K562 (cell line): ENCODE measurements at regions not wholly inside any gene's neighbourhood (a gene's known extent, or its start where the extent isn't known, plus 50 kb on each side); places are given as distances from the start of the nearest gene placed in this dataset.
A peak's percentile ranks its signal among the peaks of the same experiment; 100 is the strongest.

Experiments
- ATAC-seq: fragments of 200-7000 bp; cut with Tn5 transposase; 3 replicates; pipeline ENCODE4 v1.9.1; 2020; ENCODE audit warnings: moderate library complexity
- BruUV-seq: library from RNA; stranded (reverse); fragments of 400-500 nt; replicated peaks from 2 replicates; lab custom pipeline; 2021; lab: Mats Ljungman, UMichigan
- CTCF ChIA-PET: fragments of 300-600 bp; formaldehyde crosslinking; extraction: SDS; loops from one replicate; lab custom pipeline; 2021; ENCODE audit warnings: low intra/inter-chr PET ratio; lab: Yijun Ruan, JAX
- POLR2A ChIA-PET: fragments of 300-600, 350-650 bp; sonication (Branson Sonifier 250); formaldehyde crosslinking; extraction: SDS; loops from one replicate; lab custom pipeline; 2021; ENCODE audit warnings: antibody characterized with exemption, inconsistent platforms; lab: Yijun Ruan, JAX
- DNase-seq, 4 experiments: peaks; one replicate each; pipeline versions ENCODE4 v3.0.0 to v3.0.0-alpha.2; 2011 to 2018; ENCODE audit warnings: low spot score in 3 of 4, mixed read lengths in 3 of 4; ENCODE audit errors: extremely low read depth in 1 of 4
- FAIRE-seq: peaks from 2 replicates; lab custom pipeline; 2011; peaks lifted over from hg19 to GRCh38; lab: Jason Lieb, UNC
- H2AFZ ChIP-seq: 2 replicates; pipeline ENCODE4 v1.6.0; 2011; ENCODE audit warnings: low read depth, low read length, control low read depth, inconsistent platforms
- H3K27ac ChIP-seq: fragments of 200-600 bp; 3 replicates; pipeline ENCODE4 v1.8.0; 2011; ENCODE audit warnings: low read depth, mild to moderate bottlenecking, control low read depth, inconsistent platforms, low read length, moderate library complexity, mixed read lengths; ENCODE audit errors: extremely low read depth
- H3K27me3 ChIP-seq, 2 experiments: fragments of 300-600 bp in 1 of 2; 2 replicates in 1 of 2; 3 replicates in 1 of 2; pipeline versions ENCODE4 v1.6.0 to v1.8.0; 2011; ENCODE audit warnings: inconsistent platforms in 2 of 2, low read length in 2 of 2, mild to moderate bottlenecking in 1 of 2, mixed read lengths in 1 of 2, moderate library complexity in 1 of 2; ENCODE audit not compliant: control insufficient read depth in 2 of 2, insufficient read depth in 2 of 2
- H3K36me3 ChIP-seq: fragments of 300-600 bp; 3 replicates; pipeline ENCODE4 v1.8.0; 2011; ENCODE audit warnings: mild to moderate bottlenecking, low read length, inconsistent platforms; ENCODE audit not compliant: control insufficient read depth, insufficient read depth
- H3K4me1 ChIP-seq, 2 experiments: fragments of 200-600 bp in 1 of 2; replicated peaks in 1 of 2; 2 replicates in 1 of 2; 3 replicates in 1 of 2; pipeline versions ENCODE4 v1.5.1 to v1.8.0; 2011; ENCODE audit warnings: inconsistent platforms in 2 of 2, low read length in 2 of 2, mild to moderate bottlenecking in 1 of 2, mixed read lengths in 1 of 2, moderate library complexity in 1 of 2; ENCODE audit not compliant: control insufficient read depth in 2 of 2, insufficient read depth in 2 of 2
- H3K4me2 ChIP-seq: 2 replicates; pipeline ENCODE4 v1.6.1; 2011; ENCODE audit warnings: low read length, control low read depth, inconsistent platforms, mixed read lengths; ENCODE audit not compliant: insufficient read depth
- H3K4me3 ChIP-seq: fragments of 200-600 bp; sonication (generic), shearing (Covaris generic); 2 replicates; pipeline ENCODE4 v1.5.1; 2016; ENCODE audit warnings: control low read depth, inconsistent platforms
- H3K79me2 ChIP-seq: fragments of 200-600 bp; 3 replicates; pipeline ENCODE4 v1.8.0; 2011; ENCODE audit warnings: low read length, inconsistent platforms; ENCODE audit not compliant: control insufficient read depth, insufficient read depth
- H3K9ac ChIP-seq, 2 experiments: 2 replicates each; pipeline versions ENCODE4 v1.6.0 to v1.6.1; 2011; ENCODE audit warnings: low read depth in 2 of 2, low read length in 2 of 2, control low read depth in 1 of 2, inconsistent platforms in 1 of 2, mild to moderate bottlenecking in 1 of 2, mixed read lengths in 1 of 2; ENCODE audit not compliant: insufficient read depth in 1 of 2
- H3K9me1 ChIP-seq: one replicate; pipeline ENCODE4 v1.6.0; 2011; ENCODE audit warnings: inconsistent platforms, mild to moderate bottlenecking, low read length, moderate library complexity; ENCODE audit not compliant: control insufficient read depth, insufficient read depth
- H3K9me3 ChIP-seq: replicated peaks from 2 replicates; pipeline ENCODE4 v1.5.1; 2011; ENCODE audit warnings: low read depth, low read length, inconsistent platforms; ENCODE audit not compliant: control insufficient read depth, insufficient read depth
- H4K20me1 ChIP-seq: replicated peaks from 2 replicates; pipeline ENCODE4 v1.6.1; 2011; ENCODE audit warnings: low read length, inconsistent platforms, mixed read lengths; ENCODE audit not compliant: control insufficient read depth, insufficient read depth
- CBX5 ChIP-seq: IDR thresholded peaks from 2 replicates; pipeline ENCODE4 v1.6.1; 2014; ENCODE audit warnings: low read depth, borderline replicate concordance
- CREB3L1 ChIP-seq: fragments of 450-650 bp; IDR thresholded peaks from 2 replicates; pipeline ENCODE4 v1.6.1; 2014; ENCODE audit warnings: low read depth, mild to moderate bottlenecking, moderate library complexity, borderline replicate concordance
- EWSR1 ChIP-seq: fragments of 450-650 bp; IDR thresholded peaks from 2 replicates; pipeline ENCODE4 v1.6.1; 2018; ENCODE audit warnings: borderline replicate concordance, mild to moderate bottlenecking, low read depth, moderate library complexity; ENCODE audit not compliant: partially characterized antibody
- KAT8 ChIP-seq: fragments of 450-650 bp; IDR thresholded peaks from 2 replicates; pipeline ENCODE4 v1.6.1; 2016; ENCODE audit warnings: low read depth, mild to moderate bottlenecking
- LEF1 ChIP-seq: fragments of 450-650 bp; IDR thresholded peaks from 2 replicates; pipeline ENCODE4 v1.6.1; 2016; ENCODE audit warnings: mild to moderate bottlenecking
- NBN ChIP-seq: fragments of 450-650 bp; IDR thresholded peaks from 2 replicates; pipeline ENCODE4 v1.6.1; 2016; ENCODE audit warnings: low read depth, mild to moderate bottlenecking
- NCOA6 ChIP-seq: fragments of 450-650 bp; IDR thresholded peaks from 2 replicates; pipeline ENCODE4 v1.6.1; 2017; ENCODE audit warnings: mild to moderate bottlenecking
- NFE2 ChIP-seq: IDR thresholded peaks from 2 replicates; pipeline ENCODE4 v1.6.1; 2014; ENCODE audit warnings: antibody characterized with exemption, low read depth
- PPARD ChIP-seq: fragments of 250-450 bp; sonication (Bioruptor Pico); IDR thresholded peaks from 2 replicates; pipeline ENCODE4 v1.8.0; 2022; ENCODE audit warnings: inconsistent platforms, mild to moderate bottlenecking, moderate library complexity
- RAD21 ChIP-seq, 2 experiments: fragments of 250-450 bp in 1 of 2; fragments of 450-650 bp in 1 of 2; sonication (Bioruptor Pico) in 1 of 2; formaldehyde crosslinking in 1 of 2; IDR thresholded peaks in 1 of 2; conservative IDR thresholded peaks in 1 of 2; 2 replicates each; pipeline versions ENCODE4 v1.4.0 to v1.8.0; 2020 to 2022; ENCODE audit warnings: mild to moderate bottlenecking in 2 of 2, moderate library complexity in 1 of 2
- SMAD1 ChIP-seq: fragments of 150-350 bp; IDR thresholded peaks from 2 replicates; pipeline ENCODE4 v1.6.1; 2014; ENCODE audit warnings: low read length, low read depth; ENCODE audit not compliant: partially characterized antibody
- SMAD3 ChIP-seq: fragments of 450-650 bp; formaldehyde crosslinking; conservative IDR thresholded peaks from 2 replicates; pipeline ENCODE4 v1.4.0; 2020; ENCODE audit warnings: mild to moderate bottlenecking
- SUPT5H ChIP-seq: fragments of 450-650 bp; IDR thresholded peaks from 2 replicates; pipeline ENCODE4 v1.6.1; 2016
- XRCC3 ChIP-seq: fragments of 450-650 bp; IDR thresholded peaks from 2 replicates; pipeline ENCODE4 v1.6.1; 2017; ENCODE audit warnings: mild to moderate bottlenecking, moderate library complexity
- ZNF121 ChIP-seq: sonication (generic); formaldehyde crosslinking; conservative IDR thresholded peaks from 2 replicates; pipeline ENCODE4 v1.8.0; 2022; ENCODE audit warnings: missing genetic modification reagents
- ZNF830 ChIP-seq: fragments of 250-450 bp; sonication (Bioruptor Pico); IDR thresholded peaks from 2 replicates; pipeline ENCODE4 v1.5.0; 2021; ENCODE audit warnings: mild to moderate bottlenecking
- ZSCAN29 ChIP-seq: fragments of 450-650 bp; IDR thresholded peaks from 2 replicates; pipeline ENCODE4 v1.6.1; 2017
- WGBS: fragments of 100-300 bp; shearing (Covaris generic); methylation state at CpG from one replicate; pipeline ENCODE4 v1.1.6; 2016; ENCODE audit warnings: low coverage, mixed read lengths; ENCODE audit not compliant: insufficient coverage; ENCODE audit errors: missing lambda C conversion rate; 5-methylcytosine and 5-hydroxymethylcytosine counted together
- in situ Hi-C: fragments of 300-500 bp; cut with MboI; formaldehyde crosslinking; loops from 4 replicates; pipeline ENCODE4 v1.15.0; 2018; ENCODE audit warnings: inconsistent platforms, mixed read lengths
- intact Hi-C: fragments of 100-400 bp; cut with micrococcal nuclease; formaldehyde crosslinking; loops from 2 replicates; pipeline ENCODE4 v1.14.2; 2022
- TF ChIP-seq, protein P1 (sequence below): fragments of 450-650 bp; IDR thresholded peaks from 2 replicates; pipeline ENCODE4 v1.6.1; 2018; ENCODE audit warnings: mild to moderate bottlenecking, low read depth; ENCODE audit not compliant: partially characterized antibody
- TF ChIP-seq, protein P2 (sequence below): fragments of 250-450 bp; sonication (Bioruptor Pico); IDR thresholded peaks from 2 replicates; pipeline ENCODE4 v1.8.0; 2021; ENCODE audit warnings: mild to moderate bottlenecking, moderate library complexity
- TF ChIP-seq, protein P3 (sequence below): fragments of 200-800 bp; sonication (Bioruptor generic); IDR thresholded peaks from 2 replicates; pipeline ENCODE4 v1.6.1; 2017; ENCODE audit warnings: missing genetic modification characterization, missing compliant biosample characterization

DNA sequence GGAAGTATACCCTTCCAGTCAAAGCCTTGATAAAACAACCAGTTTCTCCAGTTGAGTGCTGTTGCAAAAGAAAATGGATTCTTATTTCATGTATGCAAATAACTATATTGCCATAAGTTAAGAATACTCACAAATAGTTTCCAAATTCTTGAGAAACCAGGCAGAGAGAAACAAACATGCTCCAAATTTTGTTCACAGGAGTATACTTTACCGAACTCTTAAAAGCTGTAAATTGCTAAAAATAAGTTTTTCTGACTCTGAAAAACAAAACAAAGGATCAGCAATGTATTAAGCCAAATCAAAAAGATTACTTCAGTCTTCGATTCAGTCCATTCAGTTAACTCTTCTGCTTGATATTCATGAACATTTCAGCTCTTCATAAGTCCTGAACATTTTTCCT, 646.5 kb downstream of the MCTP2 start:
- no peak overlapping the region for H3K9ac ChIP-seq
- no peak overlapping the region for H3K4me3 ChIP-seq
- H3K79me2 ChIP-seq, result peaks cover 48% of the 10 kb centered on the region
- in situ Hi-C loops, result no loop called here
- H3K27me3 ChIP-seq, result no peaks in the 10 kb centered on the region
- WGBS, result 94% methylated on average over 2 of the region's 2 CpGs
- CTCF ChIA-PET, result no interaction called here
- POLR2A ChIA-PET, result interaction anchor here (0.9 kb wide), 1 partner anchor 33 kb away, joined by 3 read pairs; no protein-coding TSS in a partner anchor
- peak; percentile 57 for FAIRE-seq
- peaks cover 6% of the 10 kb centered on the region; the same call in 1 of the 3 replicates for H3K36me3 ChIP-seq
- no peak for ATAC-seq
- BruUV-seq, result no TSS peak
- no peaks in the 10 kb centered on the region for H3K9me1 ChIP-seq
- DNase-seq, result no peak
- H3K9me3 ChIP-seq, result peaks cover 7% of the 10 kb centered on the region
- no peaks in the 10 kb centered on the region for H4K20me1 ChIP-seq
- H3K27ac ChIP-seq, result no peak overlapping the region
- no peak overlapping the region for H3K4me2 ChIP-seq
- H3K4me1 ChIP-seq, result no peaks in the 10 kb centered on the region
- H2AFZ ChIP-seq, result no peak overlapping the region
- intact Hi-C loops, result no loop called here
- TF ChIP-seq NCOA6 (no peak), CREB3L1 (no peak), SMAD3 (CRISPR knock-in tag) (no peak), EWSR1 (no peak), CBX5 (0 out of 2 replicates have a peak, but pooled peaks have one; percentile 67), SUPT5H (no peak), ZNF830 (no peak), ZSCAN29 (no peak), PPARD (no peak), NFE2 (no peak), ZNF121 (CRISPR knock-in tag) (no peak), RAD21 (CRISPR knock-in tag; conservative IDR thresholded peaks at IDR 0.05 in 1 of 2, IDR thresholded peaks at IDR 0.05 in 1 of 2) (no peak), SMAD1 (no peak), NBN (no peak), LEF1 (no peak), KAT8 (no peak), XRCC3 (no peak)
- TF ChIP-seq, protein P1, sequence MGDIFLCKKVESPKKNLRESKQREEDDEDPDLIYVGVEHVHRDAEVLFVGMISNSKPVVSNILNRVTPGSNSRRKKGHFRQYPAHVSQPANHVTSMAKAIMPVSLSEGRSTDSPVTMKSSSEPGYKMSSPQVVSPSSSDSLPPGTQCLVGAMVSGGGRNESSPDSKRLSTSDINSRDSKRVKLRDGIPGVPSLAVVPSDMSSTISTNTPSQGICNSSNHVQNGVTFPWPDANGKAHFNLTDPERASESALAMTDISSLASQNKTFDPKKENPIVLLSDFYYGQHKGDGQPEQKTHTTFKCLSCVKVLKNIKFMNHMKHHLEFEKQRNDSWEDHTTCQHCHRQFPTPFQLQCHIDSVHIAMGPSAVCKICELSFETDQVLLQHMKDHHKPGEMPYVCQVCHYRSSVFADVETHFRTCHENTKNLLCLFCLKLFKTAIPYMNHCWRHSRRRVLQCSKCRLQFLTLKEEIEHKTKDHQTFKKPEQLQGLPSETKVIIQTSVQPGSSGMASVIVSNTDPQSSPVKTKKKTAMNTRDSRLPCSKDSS, result peak; percentile 61
- TF ChIP-seq, protein P2, sequence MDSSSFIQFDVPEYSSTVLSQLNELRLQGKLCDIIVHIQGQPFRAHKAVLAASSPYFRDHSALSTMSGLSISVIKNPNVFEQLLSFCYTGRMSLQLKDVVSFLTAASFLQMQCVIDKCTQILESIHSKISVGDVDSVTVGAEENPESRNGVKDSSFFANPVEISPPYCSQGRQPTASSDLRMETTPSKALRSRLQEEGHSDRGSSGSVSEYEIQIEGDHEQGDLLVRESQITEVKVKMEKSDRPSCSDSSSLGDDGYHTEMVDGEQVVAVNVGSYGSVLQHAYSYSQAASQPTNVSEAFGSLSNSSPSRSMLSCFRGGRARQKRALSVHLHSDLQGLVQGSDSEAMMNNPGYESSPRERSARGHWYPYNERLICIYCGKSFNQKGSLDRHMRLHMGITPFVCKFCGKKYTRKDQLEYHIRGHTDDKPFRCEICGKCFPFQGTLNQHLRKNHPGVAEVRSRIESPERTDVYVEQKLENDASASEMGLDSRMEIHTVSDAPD (CRISPR knock-in tag), result no peak
- TF ChIP-seq, protein P3, sequence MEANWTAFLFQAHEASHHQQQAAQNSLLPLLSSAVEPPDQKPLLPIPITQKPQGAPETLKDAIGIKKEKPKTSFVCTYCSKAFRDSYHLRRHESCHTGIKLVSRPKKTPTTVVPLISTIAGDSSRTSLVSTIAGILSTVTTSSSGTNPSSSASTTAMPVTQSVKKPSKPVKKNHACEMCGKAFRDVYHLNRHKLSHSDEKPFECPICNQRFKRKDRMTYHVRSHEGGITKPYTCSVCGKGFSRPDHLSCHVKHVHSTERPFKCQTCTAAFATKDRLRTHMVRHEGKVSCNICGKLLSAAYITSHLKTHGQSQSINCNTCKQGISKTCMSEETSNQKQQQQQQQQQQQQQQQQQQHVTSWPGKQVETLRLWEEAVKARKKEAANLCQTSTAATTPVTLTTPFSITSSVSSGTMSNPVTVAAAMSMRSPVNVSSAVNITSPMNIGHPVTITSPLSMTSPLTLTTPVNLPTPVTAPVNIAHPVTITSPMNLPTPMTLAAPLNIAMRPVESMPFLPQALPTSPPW (CRISPR knock-in tag), result no peak
